Ureter (tissue), 1 donor: ENCODE measurements at regions not wholly inside any gene's neighbourhood (a gene's known extent, or its start where the extent isn't known, plus 50 kb on each side); places are given as distances from the start of the nearest gene placed in this dataset.
"Not testable (repeated sequence)": the region's sequence is repeated elsewhere in the genome, so short reads cannot be mapped to it uniquely, and the experiment has no call there.

Experiments
- DNase-seq: peaks from one replicate; pipeline ENCODE4 v3.0.0-alpha.2; 2020; ENCODE audit warnings: low spot score
- donor health status: DM: yes; HTN: yes; CAD: no.

DNA sequence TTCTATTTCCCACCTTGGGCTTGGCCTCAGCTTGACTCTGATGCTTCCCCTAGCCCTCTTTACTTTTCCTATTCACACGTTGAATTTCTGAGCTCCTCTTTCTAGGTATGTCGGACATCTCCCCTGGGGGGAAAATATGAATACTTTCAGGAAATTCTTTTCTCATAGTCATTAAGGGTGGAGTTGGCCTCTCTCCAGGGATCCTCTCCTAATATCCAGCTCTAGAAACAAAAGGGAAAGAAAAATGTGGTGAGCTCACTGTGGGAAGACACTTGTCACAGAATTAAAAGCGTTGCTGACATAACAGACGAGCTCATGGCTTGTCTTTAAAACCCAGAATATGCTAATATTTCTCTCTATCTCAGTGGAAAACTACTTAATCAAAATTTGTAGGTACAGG is 132.7 kb upstream of the MEX3C start:
- no peak for DNase-seq

DNA sequence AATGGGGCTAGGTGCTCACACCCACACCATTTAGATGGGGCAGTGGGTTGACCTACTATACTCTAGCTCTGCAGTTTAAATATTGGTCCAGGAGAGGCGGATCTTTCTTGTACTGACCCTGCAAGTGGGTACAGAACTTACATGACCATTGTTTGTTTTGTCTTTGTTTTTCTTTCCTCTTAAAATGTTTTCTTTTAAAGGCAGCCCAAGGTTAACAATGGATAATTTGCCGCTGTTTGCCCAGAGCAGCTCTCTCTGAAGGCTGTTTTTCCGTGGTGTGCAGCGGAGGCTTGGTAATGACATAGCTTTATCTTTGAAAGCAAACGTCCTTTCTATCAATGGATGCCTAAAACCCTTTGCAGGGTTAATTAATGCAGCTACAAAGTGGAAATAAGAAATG is 133.3 kb upstream of the MEX3C start:
- DNase-seq: no peak

DNA sequence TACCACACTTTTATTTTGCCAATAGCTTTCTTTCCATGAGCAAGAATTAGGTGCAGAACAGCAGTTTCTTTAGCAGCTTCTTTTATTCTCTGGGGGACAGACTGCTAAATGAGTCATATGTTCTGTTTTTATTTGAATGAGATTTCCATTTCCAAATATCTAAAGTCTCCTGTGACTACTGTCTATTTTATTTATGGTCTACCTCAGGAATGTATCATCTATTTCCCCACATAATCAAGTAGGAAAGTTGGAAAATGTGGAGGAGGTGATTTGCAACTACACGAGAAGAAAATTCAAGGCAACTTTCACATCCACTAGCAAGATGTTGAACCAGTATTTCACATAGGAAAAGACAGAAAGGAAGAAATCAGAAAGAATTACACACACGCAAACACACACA is 139.9 kb upstream of the MEX3C start:
- no peak for DNase-seq

DNA sequence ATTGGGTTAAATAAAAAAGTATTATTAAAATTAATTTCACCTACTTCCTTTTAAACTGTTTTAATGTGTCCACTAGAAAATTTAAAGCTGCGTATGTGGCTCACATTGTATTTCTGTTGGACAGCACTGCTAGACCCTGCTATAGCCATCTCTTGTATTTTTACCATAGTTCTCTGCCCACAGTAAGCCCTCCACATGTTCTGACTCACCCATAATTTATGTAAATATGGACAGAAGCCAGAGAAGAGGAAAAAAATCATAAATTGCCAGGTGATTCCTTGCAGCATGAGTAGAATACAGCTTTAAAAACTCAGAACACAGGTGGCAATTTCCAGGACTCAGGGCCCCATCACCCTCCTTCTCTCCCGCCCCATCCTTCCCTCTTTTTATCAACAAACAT is 142.4 kb upstream of the MEX3C start:
- no peak for DNase-seq

DNA sequence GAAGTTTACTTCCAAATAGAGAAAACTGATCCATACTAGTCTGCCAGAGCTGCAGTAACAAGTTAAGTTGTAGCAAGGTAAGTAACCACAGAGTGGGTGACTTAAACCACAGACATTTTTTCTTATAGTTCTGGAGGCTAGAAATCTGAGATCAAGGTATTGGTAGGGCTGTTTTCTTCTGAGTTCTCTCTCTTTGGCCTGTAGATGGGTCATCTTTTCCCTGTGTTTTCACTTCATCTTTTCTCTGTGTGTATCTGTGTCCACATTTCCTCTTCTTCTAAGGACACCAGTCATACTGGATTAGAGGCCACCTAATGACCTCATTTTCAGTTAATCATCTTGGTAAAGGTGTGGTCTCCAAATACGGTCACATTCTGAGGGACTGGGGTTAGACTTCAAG is 142.9 kb upstream of the MEX3C start:
- DNase-seq: no peak

DNA sequence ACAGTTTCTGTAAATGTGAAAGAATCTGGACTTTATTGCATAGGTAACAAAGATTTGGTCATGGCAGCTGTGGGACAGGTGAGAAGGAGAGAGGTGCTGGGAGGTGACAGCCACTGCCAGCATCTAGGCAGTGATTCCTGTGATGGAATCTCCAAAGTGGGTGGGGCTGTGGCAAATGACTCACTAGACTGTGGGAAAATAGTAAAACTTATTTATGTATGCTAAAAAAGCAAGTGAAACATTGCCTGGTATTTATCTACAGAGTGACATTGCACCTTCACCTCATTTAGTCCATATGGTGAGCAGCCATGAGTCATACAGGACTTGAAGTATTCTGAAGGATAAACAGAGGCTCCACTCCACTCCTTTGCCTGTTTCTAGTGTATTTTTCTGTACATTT is 145.3 kb upstream of the MEX3C start:
- DNase-seq: no peak

DNA sequence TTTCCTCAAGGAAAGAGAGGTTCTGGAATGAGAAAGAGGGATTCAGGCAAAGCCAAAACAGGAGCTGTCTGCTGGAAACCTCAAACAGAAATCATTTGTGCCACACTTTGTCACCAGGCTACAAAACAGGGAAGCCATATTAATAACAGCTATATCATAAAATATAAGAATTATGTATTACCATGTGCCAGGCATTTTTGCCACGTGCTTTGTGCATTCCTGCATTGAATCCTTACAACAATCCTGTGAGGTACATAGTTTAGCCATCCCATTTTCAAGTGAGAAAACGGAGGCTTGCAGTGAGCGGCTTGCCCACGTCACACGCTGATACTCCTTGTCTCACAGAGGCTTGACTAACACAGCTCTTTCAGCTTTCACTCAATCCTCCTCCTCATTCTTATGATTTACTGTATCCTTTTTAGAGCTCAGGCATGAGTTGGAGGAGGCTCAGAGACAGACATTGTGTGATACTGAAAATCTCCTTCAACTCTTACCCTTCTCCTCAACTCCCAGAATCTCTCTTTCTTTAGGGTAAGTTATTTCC is 148.4 kb upstream of the MEX3C start:
- no peak for DNase-seq

DNA sequence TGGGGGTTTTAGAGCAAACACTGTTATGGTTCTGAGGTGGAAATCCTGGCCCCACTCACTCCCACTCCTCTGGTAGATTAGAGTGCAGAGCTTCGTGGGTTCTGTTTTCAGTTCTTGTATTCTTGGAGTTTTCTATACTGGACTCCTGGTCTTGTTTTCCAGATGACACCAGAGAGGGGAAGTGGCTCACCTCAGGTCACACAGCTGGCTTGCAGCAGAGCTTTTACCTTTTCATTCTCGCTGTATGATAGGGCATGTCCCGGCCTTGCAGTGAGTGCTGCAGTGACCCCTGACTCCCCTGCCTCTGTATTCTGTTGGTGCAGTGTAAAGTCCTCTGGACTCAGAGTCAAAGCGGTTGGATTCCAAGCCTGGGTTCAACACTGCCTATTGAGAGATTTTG is 148.9 kb upstream of the MEX3C start:
- no peak for DNase-seq

DNA sequence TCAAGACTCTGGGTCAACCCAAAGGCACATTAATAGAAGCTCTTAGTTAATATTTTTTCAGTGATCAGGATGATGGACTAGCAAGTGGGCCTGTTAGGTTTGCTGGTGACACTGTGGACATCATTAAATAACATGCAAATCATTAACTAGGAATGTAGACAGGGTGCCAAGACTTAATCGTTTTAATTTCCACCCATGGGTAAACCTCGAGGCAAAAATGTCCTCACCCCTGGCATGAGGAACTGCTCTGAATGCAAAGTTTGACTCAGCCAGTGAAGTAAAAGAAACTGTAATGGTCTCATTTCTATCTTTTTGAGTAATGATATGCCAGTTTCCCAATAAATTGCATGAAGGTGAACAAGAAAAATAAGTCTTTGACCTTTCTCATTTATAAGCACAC is 152.6 kb upstream of the MEX3C start:
- DNase-seq: no peak

DNA sequence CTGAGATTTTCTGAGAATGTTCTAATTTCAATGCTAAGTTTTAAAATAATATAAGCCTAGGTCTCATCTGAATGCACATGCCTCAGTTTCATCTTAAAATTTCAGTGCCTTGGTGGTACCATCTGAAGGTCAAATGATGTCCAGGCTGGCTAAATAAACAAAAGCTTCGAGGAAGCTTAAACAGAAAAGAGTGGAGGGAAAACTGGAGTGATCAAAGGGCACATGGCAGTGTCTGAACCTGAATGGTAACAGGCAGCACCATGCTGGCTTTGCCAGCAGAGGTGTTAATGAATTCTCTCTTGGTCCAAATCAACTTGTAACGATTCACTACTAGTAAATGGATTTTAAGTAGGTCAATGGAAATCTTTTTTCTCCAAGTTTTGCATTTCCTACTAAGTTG is 158.4 kb upstream of the MEX3C start:
- no peak for DNase-seq

DNA sequence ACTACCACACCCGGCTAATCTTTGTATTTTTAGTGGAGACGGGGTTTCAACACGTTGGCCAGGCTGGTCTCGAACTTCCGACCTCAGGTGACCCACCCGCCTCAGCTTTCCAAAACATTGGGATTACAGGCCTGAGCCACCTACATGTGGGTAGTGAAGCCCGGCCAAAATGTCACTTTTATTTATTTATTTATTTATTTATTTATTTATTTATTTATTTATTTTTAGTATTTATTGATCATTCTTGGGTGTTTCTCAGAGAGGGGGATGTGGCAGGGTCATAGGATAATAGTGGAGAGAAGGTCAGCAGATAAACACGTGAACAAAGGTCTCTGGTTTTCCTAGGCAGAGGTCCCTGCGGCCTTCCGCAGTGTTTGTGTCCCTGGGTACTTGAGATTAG is 162.8 kb upstream of the MEX3C start:
- not testable (repeated sequence) for DNase-seq

DNA sequence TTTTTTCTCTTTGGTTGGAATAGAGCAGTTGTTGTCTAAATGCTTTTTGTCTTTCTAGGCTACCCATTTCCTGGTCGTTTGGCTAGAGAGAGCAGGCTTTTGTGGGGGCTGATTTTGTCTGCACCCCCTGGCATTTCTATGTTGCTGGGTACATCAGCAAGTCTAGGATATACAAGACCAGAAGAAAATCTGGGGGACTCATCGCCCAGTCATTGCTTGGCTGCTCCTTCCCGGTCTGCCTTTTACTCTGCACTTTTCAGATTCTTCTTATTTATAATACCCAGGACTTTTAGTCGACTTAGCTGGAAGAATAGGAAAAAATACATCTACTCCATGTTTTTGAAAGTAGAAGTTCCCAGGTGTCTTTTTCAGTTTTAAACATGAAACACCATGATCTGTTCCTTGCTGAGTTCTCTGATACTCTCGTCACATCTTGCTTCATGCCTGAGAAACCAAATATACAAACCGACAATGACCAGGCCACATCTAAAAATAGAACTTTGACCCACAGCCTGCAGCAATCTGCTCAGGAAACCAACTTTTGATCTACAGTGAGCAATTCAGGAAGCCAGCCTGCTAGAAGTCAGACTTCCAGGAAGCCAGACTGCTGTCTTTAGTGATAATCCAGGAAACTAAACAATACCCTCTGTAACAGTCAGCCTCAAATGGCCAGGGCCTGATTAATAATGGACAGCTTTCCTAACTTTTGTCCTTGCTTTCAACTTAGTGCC is 163.8 kb upstream of the MEX3C start:
- no peak for DNase-seq

DNA sequence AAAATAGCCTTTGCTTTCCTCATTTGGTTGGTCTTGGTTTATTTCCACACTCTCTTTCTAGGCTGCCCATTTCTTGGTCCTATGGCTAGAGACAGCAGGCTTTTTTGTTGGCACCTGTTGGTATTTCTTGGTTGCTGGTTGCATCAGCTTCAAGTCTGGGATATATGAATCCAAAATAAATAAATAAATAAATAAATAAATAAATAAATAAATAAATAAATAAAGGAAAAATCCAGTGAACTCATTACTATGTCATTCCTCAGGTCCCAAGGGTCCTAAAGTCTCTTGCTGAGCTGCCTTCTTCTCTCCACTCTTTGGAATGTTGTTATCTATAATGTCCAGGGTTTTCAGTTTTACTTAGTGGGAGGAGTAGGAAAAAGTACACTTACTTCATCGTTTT is 165.9 kb upstream of the MEX3C start:
- no peak for DNase-seq

DNA sequence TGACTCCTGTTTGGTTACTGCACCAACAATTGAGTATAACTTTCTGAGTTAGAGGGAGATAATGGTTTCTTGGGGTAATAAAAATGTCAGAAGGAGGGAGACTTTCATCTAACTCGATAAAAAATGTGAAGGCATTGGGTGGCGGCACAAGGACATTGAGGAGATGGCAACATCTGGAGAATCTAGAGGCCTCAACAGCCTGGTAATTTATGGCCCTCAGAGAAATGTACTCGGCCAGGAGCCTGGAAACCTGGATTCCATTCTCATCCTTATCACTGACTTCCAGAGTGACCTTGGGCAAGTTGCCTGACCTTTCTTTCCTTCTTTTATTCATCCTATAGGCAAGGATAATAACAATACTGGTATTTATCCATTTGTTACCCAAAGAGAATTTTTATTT is 173.5 kb upstream of the MEX3C start:
- no peak for DNase-seq

DNA sequence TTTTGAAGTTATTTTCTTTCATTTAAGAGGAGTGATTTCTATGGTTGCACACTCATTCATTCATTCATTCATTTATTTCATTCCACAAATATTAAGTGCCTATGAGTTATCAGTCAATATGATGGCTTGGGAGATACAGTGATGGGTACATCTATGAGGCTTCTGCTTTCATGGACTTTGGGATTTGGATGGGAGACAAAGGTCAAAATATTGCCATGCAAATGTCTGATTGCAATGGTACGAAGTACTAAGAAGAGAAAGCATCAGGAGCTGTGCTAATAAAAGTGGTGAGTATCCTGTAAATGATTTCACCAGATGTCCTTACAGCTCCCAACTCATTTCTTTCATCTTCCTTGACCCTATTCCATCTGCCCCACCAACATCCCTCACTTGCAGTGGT is 174.4 kb upstream of the MEX3C start:
- DNase-seq: no peak

DNA sequence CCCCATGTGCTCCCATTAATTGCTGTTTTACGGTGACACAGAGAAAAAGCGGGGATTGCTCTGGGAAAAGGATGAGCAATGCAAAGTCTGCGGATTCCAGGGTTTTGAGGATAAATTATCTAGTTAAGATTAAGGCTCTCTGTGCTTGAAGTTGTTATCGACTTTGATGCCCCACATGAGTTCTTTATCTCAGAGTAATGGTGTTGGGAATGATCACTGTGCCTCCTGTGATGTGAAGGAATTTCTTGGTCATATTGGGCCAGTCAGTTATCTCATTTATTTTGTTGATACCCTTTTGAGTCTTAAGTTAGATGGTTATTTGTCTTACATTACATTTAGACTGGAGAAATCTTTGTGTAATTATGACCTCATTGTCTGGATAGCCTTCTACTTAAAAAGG is 184.6 kb upstream of the MEX3C start:
- no peak for DNase-seq

DNA sequence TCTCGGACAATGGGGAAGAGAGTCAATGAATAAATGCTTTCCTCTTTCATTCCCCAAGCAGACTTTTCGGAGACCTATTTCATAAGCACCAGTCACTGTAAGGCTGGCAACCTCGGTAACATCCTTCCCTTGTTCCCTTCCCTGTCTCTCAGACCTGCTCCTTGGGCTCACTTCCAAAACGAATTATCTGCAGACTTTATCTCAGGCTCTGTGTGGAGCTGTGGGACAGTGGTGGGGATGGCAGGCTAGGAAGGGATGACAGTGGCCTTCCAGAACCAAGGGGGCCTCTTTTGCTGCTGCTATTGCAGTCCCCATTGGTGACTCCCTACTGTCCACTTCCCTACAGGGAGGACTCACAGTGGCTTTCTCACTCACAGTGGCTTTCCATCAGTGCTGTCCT is 185.6 kb upstream of the MEX3C start:
- no peak for DNase-seq

DNA sequence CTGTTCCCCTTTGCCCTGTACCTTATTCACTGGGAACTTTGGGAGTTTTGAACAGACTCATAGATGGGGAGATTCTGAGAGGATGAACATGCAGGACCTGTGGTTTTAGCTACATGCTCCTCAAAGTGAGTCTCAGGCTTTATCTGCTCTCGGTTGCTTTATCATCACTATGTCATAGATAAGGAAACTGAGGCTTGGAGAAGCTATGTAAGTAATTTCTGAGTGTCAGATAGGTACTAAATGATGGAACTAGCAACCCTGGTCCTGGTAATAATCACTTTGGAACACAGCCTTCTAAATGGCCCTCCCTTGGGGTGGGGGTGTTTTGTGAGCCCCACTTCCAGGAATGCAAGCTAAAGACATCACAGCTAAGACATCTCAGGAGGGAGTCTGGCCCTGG is 186.2 kb upstream of the MEX3C start:
- no peak for DNase-seq

DNA sequence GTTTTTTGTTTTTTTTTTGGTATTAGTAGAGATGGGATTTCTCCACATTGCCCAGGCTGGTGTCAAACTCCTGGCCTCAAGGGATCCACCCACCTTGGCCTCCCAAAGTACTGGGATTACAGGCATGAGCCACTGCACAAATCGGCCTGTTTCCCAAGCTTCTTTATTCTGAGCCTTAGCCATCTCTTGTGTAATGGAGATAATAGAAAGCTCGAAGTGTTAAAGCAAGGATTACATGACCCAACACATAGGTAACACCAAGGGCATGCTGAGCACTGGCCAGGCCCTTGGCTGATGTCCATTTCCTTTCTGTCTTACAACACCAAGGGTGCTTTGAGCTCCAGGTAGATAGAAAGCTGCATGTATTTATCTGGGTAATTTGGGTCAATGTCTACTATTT is 187.8 kb upstream of the MEX3C start:
- no peak for DNase-seq

DNA sequence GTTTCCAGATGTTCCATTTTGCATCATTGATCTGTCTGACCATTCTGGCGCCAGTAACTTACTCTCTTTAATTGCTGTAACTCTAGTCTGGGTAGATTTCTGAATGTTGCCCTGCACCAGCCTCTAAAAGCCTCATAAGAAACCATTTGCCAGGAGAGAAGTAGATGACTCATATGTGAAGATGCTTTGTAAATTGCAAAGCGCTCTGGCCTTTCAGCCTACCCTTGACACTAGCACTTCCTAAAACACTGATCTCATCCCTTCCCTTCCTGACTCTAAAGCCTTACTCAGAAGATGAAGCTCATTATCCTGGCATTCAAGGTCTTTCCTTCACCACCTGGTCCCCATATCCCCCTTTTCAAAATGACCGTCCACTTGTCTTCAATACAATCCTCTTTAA is 193.2 kb upstream of the MEX3C start:
- no peak for DNase-seq

DNA sequence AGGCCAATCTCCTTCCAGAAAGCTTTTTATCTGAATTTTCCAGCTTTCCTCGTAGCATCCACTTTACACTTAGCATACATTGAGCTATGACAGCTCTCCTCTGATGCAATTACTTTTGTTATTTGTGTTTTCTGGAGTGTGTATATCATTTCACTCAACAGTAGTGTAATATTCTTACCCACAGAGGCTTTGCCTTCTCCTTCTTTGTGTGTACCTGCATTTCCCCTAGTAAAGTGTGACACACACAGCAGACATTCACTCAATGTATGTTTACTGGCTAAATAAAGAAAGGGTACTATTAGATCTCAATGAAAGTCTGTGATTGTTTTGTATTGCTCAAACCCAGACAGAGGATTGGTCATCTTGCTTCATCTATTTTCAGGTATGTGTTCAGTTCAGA is 193.7 kb upstream of the MEX3C start:
- no peak for DNase-seq

DNA sequence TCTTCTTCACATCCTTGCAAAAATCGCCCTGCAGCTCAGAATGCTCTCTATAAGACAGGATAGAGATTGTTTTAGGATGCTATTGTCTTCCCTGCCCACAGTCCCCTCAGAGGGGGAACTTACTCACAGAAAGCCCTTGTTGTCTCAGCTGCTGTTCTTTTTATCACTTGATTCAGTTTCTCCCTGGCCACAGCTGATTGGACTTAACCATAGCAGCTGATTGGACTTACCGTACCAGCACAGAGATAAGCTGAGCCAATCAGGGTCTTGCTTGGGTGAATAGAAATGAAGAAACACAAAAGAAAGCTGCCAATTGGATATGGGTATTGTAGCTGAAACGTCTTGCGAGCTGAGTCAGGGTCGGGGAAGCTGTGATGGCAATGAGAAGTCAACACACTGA is 194.2 kb upstream of the MEX3C start:
- DNase-seq: no peak

DNA sequence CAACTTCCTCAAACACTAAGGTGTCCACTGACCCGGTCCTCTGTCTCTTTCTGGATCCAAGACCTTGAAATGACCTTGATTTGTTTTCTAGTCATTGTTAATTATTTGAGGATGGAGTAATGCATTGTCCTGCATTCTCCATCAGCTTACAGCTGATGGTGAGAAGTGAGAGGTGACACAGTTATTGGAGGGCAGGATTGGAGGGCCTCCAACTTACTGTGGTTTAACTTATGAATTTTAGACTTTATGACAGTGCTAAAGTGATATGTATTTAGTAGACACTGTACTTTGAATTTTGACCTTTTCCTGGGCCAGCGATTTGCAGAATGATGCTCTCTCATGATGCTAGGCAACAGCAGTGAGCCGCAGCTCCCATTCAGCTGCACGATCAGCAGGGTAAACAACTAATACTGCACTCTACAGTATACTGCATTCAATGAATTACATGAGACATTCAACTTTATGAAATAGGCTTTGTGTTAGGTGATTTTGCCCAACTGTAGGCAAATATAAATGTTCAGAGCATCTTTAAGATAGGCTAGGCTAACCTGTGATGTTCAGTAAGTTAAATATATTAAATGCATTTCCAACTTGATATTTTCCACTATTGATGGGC is 200.0 kb upstream of the MEX3C start:
- DNase-seq: no peak

DNA sequence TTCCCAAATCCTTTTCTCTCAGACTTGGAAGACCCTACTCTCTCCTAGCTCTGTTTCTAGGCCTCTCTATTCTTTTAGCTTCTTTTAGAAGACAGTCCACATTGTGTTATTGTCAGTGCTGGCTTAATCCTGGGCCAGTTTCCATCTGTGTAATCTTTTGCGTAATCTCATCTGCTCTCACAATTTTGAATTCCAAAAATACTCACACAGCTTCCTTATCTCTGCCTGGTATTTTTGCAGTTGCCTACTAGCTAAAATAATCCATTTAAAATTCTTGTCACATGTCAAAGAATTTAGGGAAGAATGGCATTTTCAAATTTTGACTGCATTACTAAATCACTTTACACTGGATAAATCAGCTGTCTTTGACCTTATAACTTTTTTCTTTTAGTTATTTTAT is 200.6 kb upstream of the MEX3C start:
- no peak for DNase-seq
